ENCODE measurements at regions not wholly inside any gene's neighbourhood (a gene's known extent, or its start where the extent isn't known, plus 50 kb on each side); places are given as distances from the start of the nearest gene placed in this dataset.
A peak's percentile ranks its signal among the peaks of the same experiment; 100 is the strongest.

GRCh38 chr3:17972959-17973906 is 230.8 kb upstream of the TBC1D5 start:
- TF ChIP-seq, protein P1, sequence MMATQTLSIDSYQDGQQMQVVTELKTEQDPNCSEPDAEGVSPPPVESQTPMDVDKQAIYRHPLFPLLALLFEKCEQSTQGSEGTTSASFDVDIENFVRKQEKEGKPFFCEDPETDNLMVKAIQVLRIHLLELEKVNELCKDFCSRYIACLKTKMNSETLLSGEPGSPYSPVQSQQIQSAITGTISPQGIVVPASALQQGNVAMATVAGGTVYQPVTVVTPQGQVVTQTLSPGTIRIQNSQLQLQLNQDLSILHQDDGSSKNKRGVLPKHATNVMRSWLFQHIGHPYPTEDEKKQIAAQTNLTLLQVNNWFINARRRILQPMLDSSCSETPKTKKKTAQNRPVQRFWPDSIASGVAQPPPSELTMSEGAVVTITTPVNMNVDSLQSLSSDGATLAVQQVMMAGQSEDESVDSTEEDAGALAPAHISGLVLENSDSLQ (IDR thresholded peaks at IDR 0.05), result peak; percentile 69
- TF ChIP-seq FOXA1 (IDR thresholded peaks at IDR 0.05), result no peak
- TF ChIP-seq FOXK2 (IDR thresholded peaks at IDR 0.05), result no peak
- no peak for TF ChIP-seq TARDBP (IDR thresholded peaks at IDR 0.05)
- no peak for TF ChIP-seq ELF4 (IDR thresholded peaks at IDR 0.05)

All from HEK293T (cell line).